VCaP (cell line): ENCODE measurements at regions not wholly inside any gene's neighbourhood (a gene's known extent, or its start where the extent isn't known, plus 50 kb on each side); places are given as distances from the start of the nearest gene placed in this dataset.
A peak's percentile ranks its signal among the peaks of the same experiment; 100 is the strongest.

Experiments used
- H3K27ac ChIP-seq: fragments of 450-650 bp; 2 replicates; pipeline ENCODE4 v1.5.1; 2017
- TF ChIP-seq, protein P1 (sequence below): fragments of 450-650 bp; conservative IDR thresholded peaks from 2 replicates; pipeline ENCODE4 v1.5.1; 2017; ENCODE audit warnings: mild to moderate bottlenecking, moderate library complexity

DNA sequence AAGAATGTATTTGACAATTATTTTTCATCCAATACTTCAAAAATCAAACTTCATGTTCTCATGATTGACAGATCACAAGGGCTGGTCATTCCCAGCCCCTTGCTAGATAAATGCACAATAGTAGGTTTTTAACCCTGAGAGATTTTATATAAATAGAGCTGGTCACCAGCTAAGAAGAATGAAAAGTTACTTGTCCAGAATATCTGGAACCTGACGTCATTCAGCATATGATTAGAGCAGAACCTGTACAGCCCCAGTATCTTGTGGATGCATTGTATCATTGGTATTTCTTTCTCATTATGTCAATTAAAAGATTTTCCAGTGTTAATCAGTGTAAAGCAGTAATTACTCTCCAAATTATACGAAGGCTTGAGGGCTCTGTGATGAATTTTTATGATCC lies 202.8 kb upstream of the RND3 start:
- H3K27ac ChIP-seq, result no peak overlapping the region
- TF ChIP-seq, protein P1, sequence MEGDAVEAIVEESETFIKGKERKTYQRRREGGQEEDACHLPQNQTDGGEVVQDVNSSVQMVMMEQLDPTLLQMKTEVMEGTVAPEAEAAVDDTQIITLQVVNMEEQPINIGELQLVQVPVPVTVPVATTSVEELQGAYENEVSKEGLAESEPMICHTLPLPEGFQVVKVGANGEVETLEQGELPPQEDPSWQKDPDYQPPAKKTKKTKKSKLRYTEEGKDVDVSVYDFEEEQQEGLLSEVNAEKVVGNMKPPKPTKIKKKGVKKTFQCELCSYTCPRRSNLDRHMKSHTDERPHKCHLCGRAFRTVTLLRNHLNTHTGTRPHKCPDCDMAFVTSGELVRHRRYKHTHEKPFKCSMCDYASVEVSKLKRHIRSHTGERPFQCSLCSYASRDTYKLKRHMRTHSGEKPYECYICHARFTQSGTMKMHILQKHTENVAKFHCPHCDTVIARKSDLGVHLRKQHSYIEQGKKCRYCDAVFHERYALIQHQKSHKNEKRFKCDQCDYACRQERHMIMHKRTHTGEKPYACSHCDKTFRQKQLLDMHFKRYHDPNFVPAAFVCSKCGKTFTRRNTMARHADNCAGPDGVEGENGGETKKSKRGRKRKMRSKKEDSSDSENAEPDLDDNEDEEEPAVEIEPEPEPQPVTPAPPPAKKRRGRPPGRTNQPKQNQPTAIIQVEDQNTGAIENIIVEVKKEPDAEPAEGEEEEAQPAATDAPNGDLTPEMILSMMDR, result no peak

DNA sequence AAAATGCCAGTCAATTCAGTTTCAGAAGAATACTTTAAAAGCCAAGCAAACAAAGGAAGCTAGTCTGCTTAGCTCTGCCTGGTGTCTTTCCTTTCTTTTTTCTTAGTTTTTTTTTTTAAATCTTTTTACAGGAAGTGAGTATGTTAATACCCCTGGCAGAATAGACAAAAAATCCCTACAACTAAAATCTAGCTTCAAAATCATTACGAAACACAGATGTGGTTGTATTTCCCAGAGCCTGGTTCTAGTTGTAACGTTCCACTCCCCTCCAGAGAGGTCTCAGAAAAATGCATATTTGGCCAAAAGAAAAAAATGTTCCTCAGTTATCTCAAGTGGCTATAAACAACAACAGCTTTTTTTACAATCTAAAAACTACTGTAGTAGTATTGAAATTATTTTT lies 202.1 kb upstream of the RND3 start:
- TF ChIP-seq, protein P1, result no peak
- H3K27ac ChIP-seq, result no peak overlapping the region

DNA sequence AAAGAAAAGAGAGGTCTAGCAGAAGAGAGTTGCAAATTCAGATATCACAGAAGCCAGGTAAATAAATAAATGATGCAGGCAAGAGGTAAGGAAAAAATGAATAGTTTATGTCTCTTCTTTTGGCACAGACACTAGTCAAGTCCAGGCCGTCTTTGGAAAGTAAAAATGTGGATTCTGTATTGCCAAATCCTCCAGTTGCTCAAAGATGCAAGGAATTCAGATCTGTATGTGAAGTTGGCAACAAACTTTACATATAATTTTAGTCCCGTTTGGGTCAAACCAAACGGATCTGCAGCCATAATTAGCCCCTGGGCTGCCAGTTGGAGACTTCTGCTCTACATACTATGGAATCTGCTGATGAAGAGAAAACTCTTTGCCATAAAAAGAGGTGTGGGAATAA lies 200.5 kb upstream of the RND3 start:
- H3K27ac ChIP-seq, result peak overlapping the region; percentile 6; the same call in 1 of the 2 replicates
- TF ChIP-seq, protein P1, result no peak

DNA sequence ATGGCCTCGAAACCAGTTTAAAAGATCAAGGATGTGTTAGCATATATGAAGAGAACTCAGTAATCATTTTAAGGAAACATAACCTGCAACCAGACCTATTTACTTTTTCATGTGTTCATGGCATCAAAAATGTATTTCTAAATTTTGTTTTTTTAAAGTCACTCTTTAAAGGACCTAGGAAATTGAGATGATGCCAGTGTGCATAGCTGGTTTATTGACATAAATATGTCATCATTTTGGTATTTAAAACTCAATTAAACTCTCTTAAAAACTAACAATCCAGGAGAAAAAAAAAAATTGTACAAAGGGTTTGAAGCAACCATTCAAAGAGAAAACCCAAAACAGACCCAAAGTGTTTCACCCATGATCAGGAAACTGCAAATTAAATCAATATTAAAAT lies 198.9 kb upstream of the RND3 start:
- TF ChIP-seq, protein P1, result no peak
- no peak overlapping the region for H3K27ac ChIP-seq

DNA sequence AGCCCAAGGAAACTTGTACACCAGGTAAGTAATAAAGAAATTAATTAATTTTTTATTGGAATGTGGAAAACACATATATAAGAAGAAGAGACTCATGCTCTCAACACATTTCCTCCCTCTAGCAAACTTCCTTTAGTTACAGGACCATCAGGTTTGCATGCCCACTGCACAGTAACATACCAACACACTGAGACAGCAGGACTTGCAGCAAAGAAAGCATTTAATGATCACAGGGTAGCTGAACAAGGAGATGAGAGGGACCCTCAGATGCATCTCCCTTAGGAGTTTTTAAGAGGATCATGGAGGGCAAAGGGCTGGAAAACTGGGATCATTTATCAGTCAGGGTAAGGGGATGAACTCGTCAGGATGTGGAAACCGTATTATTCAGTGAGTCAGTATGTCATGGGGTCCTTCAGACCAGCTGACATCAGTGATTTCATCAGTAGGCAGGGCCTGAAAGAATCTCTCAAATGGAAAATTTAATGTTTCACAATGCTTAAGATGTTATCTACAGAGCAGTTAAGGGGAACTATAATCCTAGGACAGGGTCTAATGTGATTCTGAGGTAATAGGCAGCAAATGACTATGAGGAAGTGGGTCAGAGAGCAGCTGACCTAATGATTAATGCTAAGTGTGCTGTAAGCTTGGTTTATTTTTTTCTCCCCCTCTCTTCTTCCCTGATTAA lies 193.8 kb upstream of the RND3 start:
- H3K27ac ChIP-seq, result no peak overlapping the region
- TF ChIP-seq, protein P1, result no peak

DNA sequence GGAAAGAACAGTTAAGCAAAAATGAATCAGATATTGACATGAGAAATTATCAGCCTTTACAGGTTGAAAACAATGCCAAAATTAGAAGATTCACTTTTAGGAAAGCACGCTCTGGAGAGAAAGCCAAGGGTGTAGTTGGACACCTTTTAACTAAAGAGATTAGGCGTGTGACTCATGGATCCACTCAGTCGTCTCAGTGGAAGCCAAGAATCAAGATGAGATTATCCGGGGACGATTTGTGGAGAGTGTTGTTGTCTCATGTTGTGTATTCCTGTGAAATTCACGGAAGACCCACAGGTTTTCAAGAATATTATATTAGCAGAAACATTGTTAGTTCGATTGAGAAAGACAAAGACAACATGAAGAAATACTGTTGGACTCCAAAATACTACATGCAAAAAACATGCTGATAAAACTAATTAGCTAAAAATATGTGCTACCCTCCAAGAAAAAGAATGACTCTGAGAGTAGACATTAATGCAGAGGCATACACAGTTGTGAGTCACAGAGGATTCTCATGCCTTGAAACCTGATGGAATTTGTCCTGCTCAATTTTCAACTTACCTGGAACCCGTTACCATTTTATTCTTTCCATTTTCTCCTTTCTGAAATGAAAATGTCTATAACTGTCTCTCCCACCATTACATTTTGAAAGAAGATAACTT lies 192.1 kb upstream of the RND3 start:
- TF ChIP-seq, protein P1, result no peak
- H3K27ac ChIP-seq, result no peak overlapping the region

DNA sequence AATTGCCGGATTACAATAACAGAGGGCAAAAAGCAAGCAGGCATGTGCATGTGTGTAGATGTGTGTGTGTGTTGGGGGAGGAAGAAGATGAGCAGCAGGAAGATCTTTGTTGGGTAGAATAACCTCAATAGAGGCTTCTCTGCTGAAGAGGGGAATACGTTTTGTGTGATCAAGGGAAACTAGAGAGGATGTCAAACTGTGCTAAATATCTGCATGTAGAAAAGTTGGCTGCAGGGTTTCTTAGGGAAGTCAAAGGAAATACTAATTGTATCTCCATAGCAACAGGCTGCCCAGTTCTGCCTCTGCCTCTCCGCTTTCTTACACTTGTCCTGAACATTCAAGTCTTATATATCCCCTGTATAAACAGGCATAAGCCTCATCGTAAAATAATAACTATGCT lies 190.1 kb upstream of the RND3 start:
- TF ChIP-seq, protein P1, result no peak
- H3K27ac ChIP-seq, result peak overlapping the region; percentile 57
